ENCODE measurements at regions not wholly inside any gene's neighbourhood (a gene's known extent, or its start where the extent isn't known, plus 50 kb on each side); places are given as distances from the start of the nearest gene placed in this dataset.

- TF ChIP-seq EP300 (IDR thresholded peaks at IDR 0.05) (no peak), POLR2A (IDR thresholded peaks at IDR 0.05) (no peak), CTCF (IDR thresholded peaks at IDR 0.05) (no peak), POLR2AphosphoS5 (IDR thresholded peaks at IDR 0.05) (no peak)
- Histone ChIP-seq H3K4me1 (no peaks in the 10 kb centered on the region), H3K9me3 (no peaks in the 10 kb centered on the region), H3K36me3 (no peaks in the 10 kb centered on the region), H3K4me3 (no peak overlapping the region), H3K27ac (no peak overlapping the region), H3K27me3 (no peaks in the 10 kb centered on the region)
- DNase-seq (no peak), ATAC-seq (ENCODE audit: low FRiP score in 2 of 2) (no peak)
- 95 to 100% methylated on average over 2 to 4 of the region's 4 CpGs for WGBS, 2 donors
Measured at GRCh38 chr2:234829074-234829455, 122.8 kb upstream of the SH3BP4 start.

- Histone ChIP-seq H3K27ac (no peak overlapping the region), H3K9me3 (no peaks in the 10 kb centered on the region), H3K27me3 (no peaks in the 10 kb centered on the region), H3K4me3 (no peak overlapping the region), H3K4me1 (no peaks in the 10 kb centered on the region), H3K36me3 (no peaks in the 10 kb centered on the region)
- ATAC-seq (ENCODE audit: low FRiP score in 2 of 2), result no peak
- DNase-seq, result no peak
- no peak for TF ChIP-seq POLR2A (IDR thresholded peaks at IDR 0.05)
- TF ChIP-seq CTCF (IDR thresholded peaks at IDR 0.05), result no peak
- TF ChIP-seq POLR2AphosphoS5 (IDR thresholded peaks at IDR 0.05), result no peak
- no peak for TF ChIP-seq EP300 (IDR thresholded peaks at IDR 0.05)
- WGBS, 2 donors, result 92 to 93% methylated on average over 9 to 10 of the region's 10 CpGs
Measured at GRCh38 chr2:234828382-234829073, 123.3 kb upstream of the SH3BP4 start.

GRCh38 chr2:234827096-234827860, 124.5 kb upstream of the SH3BP4 start:
- 88 to 94% methylated on average over 2 of the region's 2 CpGs for WGBS, 2 donors
- DNase-seq, result no peak
- Histone ChIP-seq H3K36me3 (no peaks in the 10 kb centered on the region), H3K27ac (no peak overlapping the region), H3K4me3 (no peak overlapping the region), H3K4me1 (no peaks in the 10 kb centered on the region), H3K9me3 (no peaks in the 10 kb centered on the region), H3K27me3 (no peaks in the 10 kb centered on the region)
- TF ChIP-seq EP300 (IDR thresholded peaks at IDR 0.05), result no peak
- TF ChIP-seq POLR2AphosphoS5 (IDR thresholded peaks at IDR 0.05), result no peak
- TF ChIP-seq POLR2A (IDR thresholded peaks at IDR 0.05), result no peak
- no peak for TF ChIP-seq CTCF (IDR thresholded peaks at IDR 0.05)
- ATAC-seq (ENCODE audit: low FRiP score in 2 of 2), result no peak

- WGBS, 2 donors, result 94% methylated on average over 5 of the region's 5 CpGs
- ATAC-seq (ENCODE audit: low FRiP score in 2 of 2) (no peak), DNase-seq (no peak)
- Histone ChIP-seq H3K27me3 (no peaks in the 10 kb centered on the region), H3K4me1 (no peaks in the 10 kb centered on the region), H3K4me3 (no peak overlapping the region), H3K36me3 (no peaks in the 10 kb centered on the region), H3K27ac (no peak overlapping the region), H3K9me3 (no peaks in the 10 kb centered on the region)
- TF ChIP-seq POLR2A (IDR thresholded peaks at IDR 0.05) (no peak), EP300 (IDR thresholded peaks at IDR 0.05) (no peak), CTCF (IDR thresholded peaks at IDR 0.05) (no peak), POLR2AphosphoS5 (IDR thresholded peaks at IDR 0.05) (no peak)
Measured at GRCh38 chr2:234826681-234827080, 125.1 kb upstream of the SH3BP4 start.
